GM23338 (cell line): ENCODE measurements at regions not wholly inside any gene's neighbourhood (a gene's known extent, or its start where the extent isn't known, plus 50 kb on each side); places are given as distances from the start of the nearest gene placed in this dataset.

Source experiments
- ATAC-seq: fragments of 200-7000 bp; cut with Tn5 transposase; 3 replicates; pipeline ENCODE4 v1.9.1; 2020
- DNase-seq: peaks from one replicate; pipeline ENCODE4 v3.0.0-alpha.2; 2015; ENCODE audit warnings: low spot score
- H2AFZ ChIP-seq: fragments of 200-600 bp; sonication (generic); 2 replicates; pipeline ENCODE4 v1.8.0; 2016; ENCODE audit warnings: antibody characterized with exemption, mild to moderate bottlenecking, moderate library complexity
- H3F3A ChIP-seq: fragments of 200-600 bp; sonication (generic); replicated peaks from 2 replicates; pipeline ENCODE4 v1.8.0; 2017; ENCODE audit warnings: antibody characterized with exemption, mixed run types, low read depth
- H3K27ac ChIP-seq: fragments of 200-600 bp; sonication (generic); 2 replicates; pipeline ENCODE4 v1.6.1; 2016; ENCODE audit warnings: low read depth
- H3K27me3 ChIP-seq: fragments of 200-600 bp; sonication (generic); 2 replicates; pipeline ENCODE4 v1.8.0; 2016; ENCODE audit warnings: mild to moderate bottlenecking, mixed run types, moderate library complexity; ENCODE audit not compliant: insufficient read depth
- H3K36me3 ChIP-seq: fragments of 200-600 bp; sonication (generic); 2 replicates; pipeline ENCODE4 v1.8.0; 2016; ENCODE audit warnings: mild to moderate bottlenecking; ENCODE audit not compliant: insufficient read depth
- H3K4me1 ChIP-seq: fragments of 200-600 bp; sonication (generic); 2 replicates; pipeline ENCODE4 v1.8.0; 2016; ENCODE audit warnings: mild to moderate bottlenecking, moderate library complexity; ENCODE audit not compliant: insufficient read depth
- H3K4me2 ChIP-seq: fragments of 200-600 bp; sonication (generic); 2 replicates; pipeline ENCODE4 v1.7.1; 2017; ENCODE audit warnings: mixed run types
- H3K4me3 ChIP-seq: fragments of 200-600 bp; sonication (generic); 2 replicates; pipeline ENCODE4 v1.6.1; 2016; ENCODE audit warnings: mixed run types
- H3K79me2 ChIP-seq: fragments of 200-600 bp; sonication (generic); replicated peaks from 2 replicates; pipeline ENCODE4 v1.8.0; 2017; ENCODE audit warnings: mild to moderate bottlenecking; ENCODE audit not compliant: insufficient read depth
- H3K9me2 ChIP-seq: fragments of 200-600 bp; sonication (generic); 2 replicates; pipeline ENCODE4 v1.8.0; 2017; ENCODE audit not compliant: insufficient read depth
- H4K20me1 ChIP-seq: fragments of 200-600 bp; sonication (generic); replicated peaks from 2 replicates; pipeline ENCODE4 v1.8.0; 2017; ENCODE audit warnings: mild to moderate bottlenecking; ENCODE audit not compliant: insufficient read depth
- H3K27ac Mint-ChIP-seq: 2 replicates; pipeline ENCODE4 v1.8.0; 2020; ENCODE audit warnings: inconsistent platforms, mild to moderate bottlenecking, moderate library complexity, mixed read lengths
- H3K27me3 Mint-ChIP-seq: 3 replicates; pipeline ENCODE4 v1.8.0; 2022; ENCODE audit warnings: low read depth, mild to moderate bottlenecking, moderate library complexity, mixed read lengths, inconsistent platforms; ENCODE audit not compliant: insufficient read depth, poor library complexity
- H3K36me3 Mint-ChIP-seq: 3 replicates; pipeline ENCODE4 v1.8.0; 2021; ENCODE audit warnings: low read depth, mild to moderate bottlenecking, inconsistent platforms, moderate library complexity, mixed read lengths
- H3K4me1 Mint-ChIP-seq: 3 replicates; pipeline ENCODE4 v1.8.0; 2020; ENCODE audit warnings: mild to moderate bottlenecking, inconsistent platforms, mixed read lengths
- H3K4me3 Mint-ChIP-seq: 3 replicates; pipeline ENCODE4 v1.8.0; 2021; ENCODE audit warnings: moderate library complexity, mild to moderate bottlenecking, inconsistent platforms, mixed read lengths
- H3K9me3 Mint-ChIP-seq: 3 replicates; pipeline ENCODE4 v1.8.0; 2020; ENCODE audit warnings: moderate library complexity, mild to moderate bottlenecking, inconsistent platforms, mixed read lengths
- CREB1 ChIP-seq: fragments of 250-450 bp; sonication (Bioruptor Pico); IDR thresholded peaks from 2 replicates; pipeline ENCODE4 v1.5.0; 2020; ENCODE audit warnings: low read depth, mild to moderate bottlenecking, moderate library complexity
- EZH2 ChIP-seq: fragments of 200-600 bp; sonication (generic); IDR thresholded peaks from one replicate; pipeline ENCODE4 v1.8.0; 2017; ENCODE audit warnings: antibody characterized with exemption, mild to moderate bottlenecking, low read depth; ENCODE audit not compliant: unreplicated experiment
- EZH2phosphoT487 ChIP-seq: fragments of 200-600 bp; sonication (generic); IDR thresholded peaks from one replicate; pipeline ENCODE4 v1.8.1; 2018; ENCODE audit warnings: antibody characterized with exemption; ENCODE audit not compliant: unreplicated experiment
- JUNB ChIP-seq: IDR thresholded peaks from one replicate; pipeline ENCODE4 v1.6.1; 2016; ENCODE audit warnings: antibody characterized with exemption; ENCODE audit not compliant: unreplicated experiment
- NANOG ChIP-seq: IDR thresholded peaks from 2 replicates; pipeline ENCODE4 v1.6.1; 2016; ENCODE audit warnings: antibody characterized with exemption, borderline replicate concordance
- POLR2AphosphoS5 ChIP-seq: IDR thresholded peaks from 2 replicates; pipeline ENCODE4 v1.6.1; 2016; ENCODE audit warnings: antibody characterized with exemption, low read depth
- STAT1 ChIP-seq: IDR thresholded peaks from one replicate; pipeline ENCODE4 v1.6.1; 2016; ENCODE audit warnings: antibody characterized with exemption; ENCODE audit not compliant: unreplicated experiment
- ZNF114 ChIP-seq: fragments of 250-450 bp; sonication (Bioruptor Pico); IDR thresholded peaks from 2 replicates; pipeline ENCODE4 v1.5.0; 2020; ENCODE audit warnings: mild to moderate bottlenecking, moderate library complexity
- ZNF331 ChIP-seq: fragments of 250-450 bp; sonication (Bioruptor Pico); IDR thresholded peaks from 2 replicates; pipeline ENCODE4 v1.5.0; 2020; ENCODE audit warnings: low read depth, mild to moderate bottlenecking, moderate library complexity
- TF ChIP-seq, protein P1 (sequence below): fragments of 250-450 bp; sonication (Bioruptor Pico); IDR thresholded peaks from 2 replicates; pipeline ENCODE4 v1.5.0; 2020; ENCODE audit warnings: mild to moderate bottlenecking, moderate library complexity
- TF ChIP-seq, protein P2 (sequence below), 2 experiments: fragments of 200-600 bp in 1 of 2; sonication (generic) in 1 of 2; conservative IDR thresholded peaks; 2 replicates each; pipeline versions ENCODE4 v1.5.1 to v1.6.1; 2016 to 2017; ENCODE audit warnings: antibody characterized with exemption in 2 of 2, low read depth in 2 of 2, mild to moderate bottlenecking in 2 of 2, moderate library complexity in 1 of 2
- TF ChIP-seq, protein P3 (sequence below): IDR thresholded peaks from 2 replicates; pipeline ENCODE4 v1.6.1; 2016; ENCODE audit warnings: antibody characterized with exemption
- TF ChIP-seq, protein P4 (sequence below): IDR thresholded peaks from one replicate; pipeline ENCODE4 v1.6.1; 2018; ENCODE audit warnings: antibody characterized with exemption; ENCODE audit not compliant: unreplicated experiment

DNA sequence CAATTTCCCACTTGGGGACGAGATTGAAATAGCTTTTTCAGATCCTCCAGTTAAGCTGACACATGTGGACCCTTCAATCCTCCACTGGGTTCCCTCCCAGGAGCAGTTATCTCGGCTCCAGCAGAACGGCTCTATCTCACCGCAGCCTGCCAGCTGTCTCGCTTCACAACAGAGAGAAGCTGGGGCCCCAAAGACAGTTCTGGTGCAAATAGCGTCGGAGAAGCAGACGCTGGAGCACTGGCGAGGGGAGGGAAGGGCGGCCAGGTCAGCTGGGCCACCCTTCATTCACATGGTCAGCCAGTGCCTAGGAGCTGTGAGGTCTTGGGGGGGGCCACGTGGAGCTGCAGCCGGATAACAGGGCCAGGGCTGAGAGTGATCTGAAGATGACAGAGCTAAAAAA is 141.3 kb upstream of the SDK2 start:
- Mint-ChIP-seq H3K4me3 (no peak overlapping the region), H3K4me1 (peaks cover 43% of the 10 kb centered on the region), H3K9me3 (peaks cover 2% of the 10 kb centered on the region; the same call in 1 of the 3 replicates), H3K27me3 (peaks cover 7% of the 10 kb centered on the region), H3K36me3 (no peaks in the 10 kb centered on the region), H3K27ac (no peak overlapping the region)
- H2AFZ ChIP-seq, result no peak overlapping the region
- peaks cover 19% of the 10 kb centered on the region for H3K4me1 ChIP-seq
- H3K79me2 ChIP-seq, result no peaks in the 10 kb centered on the region
- H3K9me2 ChIP-seq, result no peaks in the 10 kb centered on the region
- no peak for DNase-seq
- H4K20me1 ChIP-seq, result no peaks in the 10 kb centered on the region
- H3K27me3 ChIP-seq, result no peaks in the 10 kb centered on the region
- no peak overlapping the region for H3K4me3 ChIP-seq
- no peak overlapping the region for H3K4me2 ChIP-seq
- H3K36me3 ChIP-seq, result no peaks in the 10 kb centered on the region
- ATAC-seq, result no peak
- H3K27ac ChIP-seq, result no peak overlapping the region
- no peaks in the 10 kb centered on the region for H3F3A ChIP-seq
- TF ChIP-seq, protein P1, sequence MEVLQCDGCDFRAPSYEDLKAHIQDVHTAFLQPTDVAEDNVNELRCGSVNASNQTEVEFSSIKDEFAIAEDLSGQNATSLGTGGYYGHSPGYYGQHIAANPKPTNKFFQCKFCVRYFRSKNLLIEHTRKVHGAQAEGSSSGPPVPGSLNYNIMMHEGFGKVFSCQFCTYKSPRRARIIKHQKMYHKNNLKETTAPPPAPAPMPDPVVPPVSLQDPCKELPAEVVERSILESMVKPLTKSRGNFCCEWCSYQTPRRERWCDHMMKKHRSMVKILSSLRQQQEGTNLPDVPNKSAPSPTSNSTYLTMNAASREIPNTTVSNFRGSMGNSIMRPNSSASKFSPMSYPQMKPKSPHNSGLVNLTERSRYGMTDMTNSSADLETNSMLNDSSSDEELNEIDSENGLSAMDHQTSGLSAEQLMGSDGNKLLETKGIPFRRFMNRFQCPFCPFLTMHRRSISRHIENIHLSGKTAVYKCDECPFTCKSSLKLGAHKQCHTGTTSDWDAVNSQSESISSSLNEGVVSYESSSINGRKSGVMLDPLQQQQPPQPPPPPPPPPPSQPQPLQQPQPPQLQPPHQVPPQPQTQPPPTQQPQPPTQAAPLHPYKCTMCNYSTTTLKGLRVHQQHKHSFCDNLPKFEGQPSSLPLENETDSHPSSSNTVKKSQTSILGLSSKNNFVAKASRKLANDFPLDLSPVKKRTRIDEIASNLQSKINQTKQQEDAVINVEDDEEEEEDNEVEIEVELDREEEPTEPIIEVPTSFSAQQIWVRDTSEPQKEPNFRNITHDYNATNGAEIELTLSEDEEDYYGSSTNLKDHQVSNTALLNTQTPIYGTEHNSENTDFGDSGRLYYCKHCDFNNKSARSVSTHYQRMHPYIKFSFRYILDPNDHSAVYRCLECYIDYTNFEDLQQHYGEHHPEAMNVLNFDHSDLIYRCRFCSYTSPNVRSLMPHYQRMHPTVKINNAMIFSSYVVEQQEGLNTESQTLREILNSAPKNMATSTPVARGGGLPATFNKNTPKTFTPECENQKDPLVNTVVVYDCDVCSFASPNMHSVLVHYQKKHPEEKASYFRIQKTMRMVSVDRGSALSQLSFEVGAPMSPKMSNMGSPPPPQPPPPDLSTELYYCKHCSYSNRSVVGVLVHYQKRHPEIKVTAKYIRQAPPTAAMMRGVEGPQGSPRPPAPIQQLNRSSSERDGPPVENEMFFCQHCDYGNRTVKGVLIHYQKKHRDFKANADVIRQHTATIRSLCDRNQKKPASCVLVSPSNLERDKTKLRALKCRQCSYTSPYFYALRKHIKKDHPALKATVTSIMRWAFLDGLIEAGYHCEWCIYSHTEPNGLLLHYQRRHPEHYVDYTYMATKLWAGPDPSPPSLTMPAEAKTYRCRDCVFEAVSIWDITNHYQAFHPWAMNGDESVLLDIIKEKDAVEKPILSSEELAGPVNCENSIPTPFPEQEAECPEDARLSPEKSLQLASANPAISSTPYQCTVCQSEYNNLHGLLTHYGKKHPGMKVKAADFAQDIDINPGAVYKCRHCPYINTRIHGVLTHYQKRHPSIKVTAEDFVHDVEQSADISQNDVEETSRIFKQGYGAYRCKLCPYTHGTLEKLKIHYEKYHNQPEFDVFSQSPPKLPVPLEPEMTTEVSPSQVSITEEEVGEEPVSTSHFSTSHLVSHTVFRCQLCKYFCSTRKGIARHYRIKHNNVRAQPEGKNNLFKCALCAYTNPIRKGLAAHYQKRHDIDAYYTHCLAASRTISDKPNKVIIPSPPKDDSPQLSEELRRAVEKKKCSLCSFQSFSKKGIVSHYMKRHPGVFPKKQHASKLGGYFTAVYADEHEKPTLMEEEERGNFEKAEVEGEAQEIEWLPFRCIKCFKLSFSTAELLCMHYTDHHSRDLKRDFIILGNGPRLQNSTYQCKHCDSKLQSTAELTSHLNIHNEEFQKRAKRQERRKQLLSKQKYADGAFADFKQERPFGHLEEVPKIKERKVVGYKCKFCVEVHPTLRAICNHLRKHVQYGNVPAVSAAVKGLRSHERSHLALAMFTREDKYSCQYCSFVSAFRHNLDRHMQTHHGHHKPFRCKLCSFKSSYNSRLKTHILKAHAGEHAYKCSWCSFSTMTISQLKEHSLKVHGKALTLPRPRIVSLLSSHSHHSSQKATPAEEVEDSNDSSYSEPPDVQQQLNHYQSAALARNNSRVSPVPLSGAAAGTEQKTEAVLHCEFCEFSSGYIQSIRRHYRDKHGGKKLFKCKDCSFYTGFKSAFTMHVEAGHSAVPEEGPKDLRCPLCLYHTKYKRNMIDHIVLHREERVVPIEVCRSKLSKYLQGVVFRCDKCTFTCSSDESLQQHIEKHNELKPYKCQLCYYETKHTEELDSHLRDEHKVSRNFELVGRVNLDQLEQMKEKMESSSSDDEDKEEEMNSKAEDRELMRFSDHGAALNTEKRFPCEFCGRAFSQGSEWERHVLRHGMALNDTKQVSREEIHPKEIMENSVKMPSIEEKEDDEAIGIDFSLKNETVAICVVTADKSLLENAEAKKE (CRISPR knock-in tag), result no peak
- TF ChIP-seq, protein P2, sequence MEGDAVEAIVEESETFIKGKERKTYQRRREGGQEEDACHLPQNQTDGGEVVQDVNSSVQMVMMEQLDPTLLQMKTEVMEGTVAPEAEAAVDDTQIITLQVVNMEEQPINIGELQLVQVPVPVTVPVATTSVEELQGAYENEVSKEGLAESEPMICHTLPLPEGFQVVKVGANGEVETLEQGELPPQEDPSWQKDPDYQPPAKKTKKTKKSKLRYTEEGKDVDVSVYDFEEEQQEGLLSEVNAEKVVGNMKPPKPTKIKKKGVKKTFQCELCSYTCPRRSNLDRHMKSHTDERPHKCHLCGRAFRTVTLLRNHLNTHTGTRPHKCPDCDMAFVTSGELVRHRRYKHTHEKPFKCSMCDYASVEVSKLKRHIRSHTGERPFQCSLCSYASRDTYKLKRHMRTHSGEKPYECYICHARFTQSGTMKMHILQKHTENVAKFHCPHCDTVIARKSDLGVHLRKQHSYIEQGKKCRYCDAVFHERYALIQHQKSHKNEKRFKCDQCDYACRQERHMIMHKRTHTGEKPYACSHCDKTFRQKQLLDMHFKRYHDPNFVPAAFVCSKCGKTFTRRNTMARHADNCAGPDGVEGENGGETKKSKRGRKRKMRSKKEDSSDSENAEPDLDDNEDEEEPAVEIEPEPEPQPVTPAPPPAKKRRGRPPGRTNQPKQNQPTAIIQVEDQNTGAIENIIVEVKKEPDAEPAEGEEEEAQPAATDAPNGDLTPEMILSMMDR (conservative IDR thresholded peaks at IDR 0.05; ENCODE audit: low read depth in 2 of 2), result no peak
- no peak for TF ChIP-seq JUNB
- TF ChIP-seq NANOG, result no peak
- no peak for TF ChIP-seq POLR2AphosphoS5
- TF ChIP-seq, protein P3, sequence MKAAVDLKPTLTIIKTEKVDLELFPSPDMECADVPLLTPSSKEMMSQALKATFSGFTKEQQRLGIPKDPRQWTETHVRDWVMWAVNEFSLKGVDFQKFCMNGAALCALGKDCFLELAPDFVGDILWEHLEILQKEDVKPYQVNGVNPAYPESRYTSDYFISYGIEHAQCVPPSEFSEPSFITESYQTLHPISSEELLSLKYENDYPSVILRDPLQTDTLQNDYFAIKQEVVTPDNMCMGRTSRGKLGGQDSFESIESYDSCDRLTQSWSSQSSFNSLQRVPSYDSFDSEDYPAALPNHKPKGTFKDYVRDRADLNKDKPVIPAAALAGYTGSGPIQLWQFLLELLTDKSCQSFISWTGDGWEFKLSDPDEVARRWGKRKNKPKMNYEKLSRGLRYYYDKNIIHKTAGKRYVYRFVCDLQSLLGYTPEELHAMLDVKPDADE, result no peak
- no peak for TF ChIP-seq EZH2
- TF ChIP-seq ZNF114, result no peak
- no peak for TF ChIP-seq STAT1
- TF ChIP-seq ZNF331 (CRISPR knock-in tag), result no peak
- TF ChIP-seq EZH2phosphoT487, result no peak
- TF ChIP-seq CREB1, result no peak
- TF ChIP-seq, protein P4, sequence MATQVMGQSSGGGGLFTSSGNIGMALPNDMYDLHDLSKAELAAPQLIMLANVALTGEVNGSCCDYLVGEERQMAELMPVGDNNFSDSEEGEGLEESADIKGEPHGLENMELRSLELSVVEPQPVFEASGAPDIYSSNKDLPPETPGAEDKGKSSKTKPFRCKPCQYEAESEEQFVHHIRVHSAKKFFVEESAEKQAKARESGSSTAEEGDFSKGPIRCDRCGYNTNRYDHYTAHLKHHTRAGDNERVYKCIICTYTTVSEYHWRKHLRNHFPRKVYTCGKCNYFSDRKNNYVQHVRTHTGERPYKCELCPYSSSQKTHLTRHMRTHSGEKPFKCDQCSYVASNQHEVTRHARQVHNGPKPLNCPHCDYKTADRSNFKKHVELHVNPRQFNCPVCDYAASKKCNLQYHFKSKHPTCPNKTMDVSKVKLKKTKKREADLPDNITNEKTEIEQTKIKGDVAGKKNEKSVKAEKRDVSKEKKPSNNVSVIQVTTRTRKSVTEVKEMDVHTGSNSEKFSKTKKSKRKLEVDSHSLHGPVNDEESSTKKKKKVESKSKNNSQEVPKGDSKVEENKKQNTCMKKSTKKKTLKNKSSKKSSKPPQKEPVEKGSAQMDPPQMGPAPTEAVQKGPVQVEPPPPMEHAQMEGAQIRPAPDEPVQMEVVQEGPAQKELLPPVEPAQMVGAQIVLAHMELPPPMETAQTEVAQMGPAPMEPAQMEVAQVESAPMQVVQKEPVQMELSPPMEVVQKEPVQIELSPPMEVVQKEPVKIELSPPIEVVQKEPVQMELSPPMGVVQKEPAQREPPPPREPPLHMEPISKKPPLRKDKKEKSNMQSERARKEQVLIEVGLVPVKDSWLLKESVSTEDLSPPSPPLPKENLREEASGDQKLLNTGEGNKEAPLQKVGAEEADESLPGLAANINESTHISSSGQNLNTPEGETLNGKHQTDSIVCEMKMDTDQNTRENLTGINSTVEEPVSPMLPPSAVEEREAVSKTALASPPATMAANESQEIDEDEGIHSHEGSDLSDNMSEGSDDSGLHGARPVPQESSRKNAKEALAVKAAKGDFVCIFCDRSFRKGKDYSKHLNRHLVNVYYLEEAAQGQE, result no peak
